GM10266 (cell line): ENCODE measurements at regions not wholly inside any gene's neighbourhood (a gene's known extent, or its start where the extent isn't known, plus 50 kb on each side); places are given as distances from the start of the nearest gene placed in this dataset.

Experiments
- DNase-seq: peaks from one replicate; pipeline ENCODE4 v3.0.0; 2012; ENCODE audit errors: extremely low spot score
- TF ChIP-seq, protein P1 (sequence below): IDR thresholded peaks from 2 replicates; pipeline ENCODE4 v1.5.1; 2012; ENCODE audit warnings: mild to moderate bottlenecking, low read depth; ENCODE audit not compliant: control insufficient read depth, insufficient read depth; ENCODE audit errors: missing control alignments

DNA sequence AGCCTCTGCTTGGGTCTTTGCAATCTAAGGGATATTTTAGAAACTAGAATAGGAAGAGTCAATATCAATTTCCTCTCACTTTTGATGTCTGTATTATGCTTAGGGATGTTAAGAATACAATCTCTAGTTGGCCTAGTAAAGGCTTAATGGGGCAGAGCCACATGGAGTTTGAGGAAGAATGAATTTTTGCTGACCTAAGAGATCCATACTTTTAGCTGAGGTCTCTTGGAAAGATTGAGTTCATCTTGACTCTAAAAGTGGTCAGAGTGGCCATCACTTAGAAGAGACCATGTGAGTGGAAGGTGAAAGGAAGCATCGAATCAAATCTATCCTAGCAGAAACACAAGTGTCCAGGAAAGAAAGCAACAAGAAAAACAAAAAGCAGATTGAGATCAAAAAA lies 92.2 kb upstream of the SLC28A3 start:
- TF ChIP-seq, protein P1, sequence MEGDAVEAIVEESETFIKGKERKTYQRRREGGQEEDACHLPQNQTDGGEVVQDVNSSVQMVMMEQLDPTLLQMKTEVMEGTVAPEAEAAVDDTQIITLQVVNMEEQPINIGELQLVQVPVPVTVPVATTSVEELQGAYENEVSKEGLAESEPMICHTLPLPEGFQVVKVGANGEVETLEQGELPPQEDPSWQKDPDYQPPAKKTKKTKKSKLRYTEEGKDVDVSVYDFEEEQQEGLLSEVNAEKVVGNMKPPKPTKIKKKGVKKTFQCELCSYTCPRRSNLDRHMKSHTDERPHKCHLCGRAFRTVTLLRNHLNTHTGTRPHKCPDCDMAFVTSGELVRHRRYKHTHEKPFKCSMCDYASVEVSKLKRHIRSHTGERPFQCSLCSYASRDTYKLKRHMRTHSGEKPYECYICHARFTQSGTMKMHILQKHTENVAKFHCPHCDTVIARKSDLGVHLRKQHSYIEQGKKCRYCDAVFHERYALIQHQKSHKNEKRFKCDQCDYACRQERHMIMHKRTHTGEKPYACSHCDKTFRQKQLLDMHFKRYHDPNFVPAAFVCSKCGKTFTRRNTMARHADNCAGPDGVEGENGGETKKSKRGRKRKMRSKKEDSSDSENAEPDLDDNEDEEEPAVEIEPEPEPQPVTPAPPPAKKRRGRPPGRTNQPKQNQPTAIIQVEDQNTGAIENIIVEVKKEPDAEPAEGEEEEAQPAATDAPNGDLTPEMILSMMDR: no peak
- no peak for DNase-seq

DNA sequence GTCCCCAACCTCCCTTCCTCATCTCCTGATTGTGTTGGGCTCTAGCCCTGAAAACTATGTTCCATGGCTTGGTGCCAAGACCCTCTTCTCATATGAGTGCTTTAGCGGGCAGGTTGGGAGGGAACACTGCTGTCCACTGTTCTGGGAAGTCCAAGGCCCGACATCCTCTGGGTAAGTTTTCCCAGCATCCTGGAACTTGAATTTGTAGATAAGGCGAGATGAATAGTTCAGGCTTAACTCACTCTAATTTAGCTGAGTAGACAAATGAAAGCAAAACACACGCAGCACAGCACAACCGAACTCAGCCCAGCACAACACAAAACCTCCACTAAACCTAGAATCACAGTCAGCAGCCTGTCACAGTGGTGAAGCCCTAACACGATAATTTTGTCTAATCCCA lies 95.3 kb upstream of the SLC28A3 start:
- TF ChIP-seq, protein P1: no peak
- DNase-seq: no peak

DNA sequence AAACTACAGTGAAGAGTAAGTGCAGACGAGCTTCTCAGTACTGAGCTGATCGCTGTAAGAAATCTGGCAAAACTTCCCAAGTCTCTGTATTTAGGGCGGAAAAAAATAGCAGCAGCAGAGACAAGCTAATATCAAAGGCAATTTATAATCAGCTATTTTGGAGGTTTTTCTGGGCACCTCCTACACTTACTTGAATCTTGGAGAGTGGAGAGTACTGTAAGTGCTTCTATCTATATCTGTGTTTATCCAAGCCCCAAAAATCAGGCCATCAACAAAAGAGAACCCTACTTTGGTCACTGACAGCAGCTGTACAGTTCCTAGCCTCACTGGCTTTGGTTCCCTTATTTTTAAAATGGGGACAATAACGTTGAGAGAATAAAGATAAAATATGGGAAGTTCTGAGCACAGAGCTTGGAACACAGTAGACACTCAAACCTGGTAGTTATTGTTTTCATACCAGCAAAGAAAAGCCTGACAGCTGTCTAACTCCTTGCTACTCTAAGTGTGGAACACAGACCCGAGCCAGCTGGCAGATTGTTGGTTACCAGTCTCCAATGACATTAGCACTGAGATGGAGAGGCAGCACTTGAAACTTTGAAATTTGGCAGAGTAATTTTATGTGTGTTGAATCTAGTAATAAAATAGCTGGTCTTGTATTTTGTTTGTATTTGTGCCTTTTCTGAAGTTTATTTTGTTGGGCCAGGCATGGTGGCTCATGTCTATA lies 96.0 kb upstream of the SLC28A3 start:
- TF ChIP-seq, protein P1: no peak
- no peak for DNase-seq

DNA sequence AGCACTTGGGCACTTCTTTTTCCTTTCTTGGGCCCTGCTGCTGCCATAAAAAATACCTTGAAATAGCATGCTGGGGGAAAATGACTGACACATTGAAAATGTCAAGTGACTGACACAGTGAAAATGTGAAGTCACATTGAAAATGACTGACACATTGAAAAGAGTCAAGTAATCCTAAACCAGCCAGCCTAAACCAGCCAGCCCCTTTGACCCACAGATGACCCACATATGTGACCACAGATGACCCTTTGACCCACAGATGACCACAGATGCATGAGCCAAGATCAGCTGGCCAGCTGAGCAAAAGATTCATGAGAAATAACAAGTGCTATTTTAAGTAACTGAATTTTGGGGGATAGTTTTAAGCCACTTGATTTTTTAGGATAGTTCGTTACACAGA lies 97.8 kb upstream of the SLC28A3 start:
- no peak for DNase-seq
- TF ChIP-seq, protein P1: no peak

DNA sequence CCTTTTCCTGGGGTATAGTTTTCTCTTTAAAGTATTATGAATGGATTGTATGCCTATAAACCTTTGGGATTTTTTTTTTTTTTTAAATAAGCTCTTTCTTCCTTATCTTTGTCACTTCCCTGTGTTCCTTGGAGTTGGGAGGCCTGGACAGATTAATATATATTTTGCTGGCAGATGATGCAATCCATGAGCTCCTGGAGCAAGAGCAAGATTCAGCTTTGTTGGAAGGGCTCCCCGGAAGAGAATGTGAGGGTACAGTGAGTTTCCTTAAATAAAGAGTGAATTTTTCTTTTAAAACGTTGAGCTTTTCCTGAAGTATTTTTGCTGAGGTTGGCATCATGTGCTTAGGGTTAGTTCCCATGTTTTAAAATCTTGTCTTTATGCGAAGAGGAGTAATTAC lies 98.7 kb upstream of the SLC28A3 start:
- TF ChIP-seq, protein P1: no peak
- DNase-seq: no peak

DNA sequence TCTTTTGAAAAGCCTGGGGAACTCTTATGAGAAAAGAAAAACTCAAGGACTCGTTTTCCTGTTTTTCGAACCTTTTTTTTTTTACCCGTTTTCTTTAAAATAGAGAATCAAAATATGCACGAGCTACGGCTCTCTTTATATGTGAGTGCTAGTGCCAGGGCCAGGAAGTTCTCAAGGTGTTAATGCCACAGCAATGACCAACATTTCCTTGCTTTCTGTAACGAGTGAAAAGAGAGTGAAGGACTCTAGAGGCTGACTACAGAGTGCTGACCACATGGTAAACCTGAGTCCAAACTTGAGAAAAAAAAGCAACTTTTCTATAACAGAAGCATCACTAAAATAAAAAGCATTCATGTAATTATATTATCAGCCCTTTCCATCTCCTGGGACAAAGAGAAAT lies 102.2 kb upstream of the SLC28A3 start:
- TF ChIP-seq, protein P1: no peak

DNA sequence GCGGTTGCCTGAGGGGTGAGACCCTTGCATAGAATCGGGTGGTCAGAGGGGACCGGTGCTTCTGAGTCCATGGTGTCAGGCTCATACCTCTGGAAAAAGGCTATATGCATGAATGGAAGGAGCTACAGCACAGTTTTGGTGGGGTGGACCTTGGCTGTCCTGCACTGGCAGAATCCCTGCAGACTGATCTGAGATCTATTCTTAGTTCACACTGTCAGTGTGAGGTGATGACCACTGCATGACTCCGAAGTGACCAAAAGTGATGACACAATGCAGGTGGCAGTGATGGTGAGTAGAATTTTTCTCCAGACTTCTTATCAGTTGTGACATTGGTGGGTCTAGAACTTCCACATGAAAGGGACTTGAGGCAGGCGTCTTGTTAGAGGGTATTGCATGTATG lies 105.2 kb upstream of the SLC28A3 start:
- DNase-seq: no peak
- TF ChIP-seq, protein P1: no peak

More for the DNA sequence above, 102.2 kb upstream of the SLC28A3 start:
- DNase-seq: no peak
